PC-3 (cell line): ENCODE measurements at regions not wholly inside any gene's neighbourhood (a gene's known extent, or its start where the extent isn't known, plus 50 kb on each side); places are given as distances from the start of the nearest gene placed in this dataset.

Source experiments
- CTCF ChIP-seq: fragments of 300-600 bp; sonication (generic); conservative IDR thresholded peaks from 2 replicates; pipeline ENCODE4 v1.5.1; 2017; ENCODE audit warnings: antibody characterized with exemption, low read depth, mild to moderate bottlenecking, low read length
- EZH2 ChIP-seq: fragments of 300-600 bp; sonication (generic); IDR thresholded peaks from one replicate; pipeline ENCODE4 v1.6.1; 2017; ENCODE audit warnings: antibody characterized with exemption, mild to moderate bottlenecking, low read length; ENCODE audit not compliant: unreplicated experiment
- EZH2phosphoT487 ChIP-seq: fragments of 300-600 bp; sonication (generic); IDR thresholded peaks from 2 replicates; pipeline ENCODE4 v1.6.1; 2018; ENCODE audit warnings: mild to moderate bottlenecking, antibody characterized with exemption, low read length, borderline replicate concordance

GRCh38 chr3:127473244-127474024 is 117.1 kb downstream of the TPRA1 start:
- TF ChIP-seq CTCF: peak; percentile 50
- TF ChIP-seq EZH2: no peak
- TF ChIP-seq EZH2phosphoT487: no peak
